ENCODE measurements at regions not wholly inside any gene's neighbourhood (a gene's known extent, or its start where the extent isn't known, plus 50 kb on each side); places are given as distances from the start of the nearest gene placed in this dataset.
A peak's percentile ranks its signal among the peaks of the same experiment; 100 is the strongest.
"Not testable (repeated sequence)": the region's sequence is repeated elsewhere in the genome, so short reads cannot be mapped to it uniquely, and the experiment has no call there.

- Histone ChIP-seq H3K36me3 (replicated peaks in 1 of 2; ENCODE audit: control insufficient read depth in 1 of 2, insufficient read depth in 2 of 2, low read length in 1 of 2) (no peaks in the 10 kb centered on the region), H3K4me2 (peak overlapping the region; percentile 64; the same call in 1 of the 2 replicates), H3K9ac (no peak overlapping the region), H3K27ac (ENCODE audit: low read depth in 2 of 2, low read length in 1 of 2) (no peak overlapping the region), H2AFZ (ENCODE audit: low read depth) (peak overlapping the region; percentile 76), H3K27me3 (ENCODE audit: insufficient read depth) (no peaks in the 10 kb centered on the region), H3K4me1 (ENCODE audit: control insufficient read depth in 1 of 2, insufficient read depth in 2 of 2, low read depth in 1 of 2, low read length in 1 of 2) (peaks cover 0 to 9% of the 10 kb centered on the region in 2 experiments; a peak in 1 of 4 replicates), H3K79me2 (ENCODE audit: insufficient read depth) (no peaks in the 10 kb centered on the region), H3F3A (replicated peaks; ENCODE audit: insufficient read depth) (no peaks in the 10 kb centered on the region), H3K9me3 (no peaks in the 10 kb centered on the region), H4K20me1 (ENCODE audit: insufficient read depth) (no peaks in the 10 kb centered on the region), H3K9me2 (no peaks in the 10 kb centered on the region), H3K4me3 (ENCODE audit: low read depth in 2 of 2, low read length in 1 of 2) (peak overlapping the region; percentile 42 to 51; a peak in 3 of 4 replicates)
- no peak for TF ChIP-seq USF2 (IDR thresholded peaks at IDR 0.05; ENCODE audit: borderline replicate concordance, low read depth, low read length)
- peak; percentile 84 for TF ChIP-seq SMC3 (IDR thresholded peaks at IDR 0.05; ENCODE audit: low read depth, low read length)
- no peak for TF ChIP-seq MEF2A (IDR thresholded peaks at IDR 0.05; ENCODE audit: borderline replicate concordance, low read depth)
- no peak for TF ChIP-seq RXRA (IDR thresholded peaks at IDR 0.05; ENCODE audit: borderline replicate concordance, low read depth)
- TF ChIP-seq JUND (IDR thresholded peaks at IDR 0.05) = no peak
- TF ChIP-seq RAD21 (IDR thresholded peaks at IDR 0.05; ENCODE audit: low read length) = peak; percentile 85
- TF ChIP-seq, protein P1, sequence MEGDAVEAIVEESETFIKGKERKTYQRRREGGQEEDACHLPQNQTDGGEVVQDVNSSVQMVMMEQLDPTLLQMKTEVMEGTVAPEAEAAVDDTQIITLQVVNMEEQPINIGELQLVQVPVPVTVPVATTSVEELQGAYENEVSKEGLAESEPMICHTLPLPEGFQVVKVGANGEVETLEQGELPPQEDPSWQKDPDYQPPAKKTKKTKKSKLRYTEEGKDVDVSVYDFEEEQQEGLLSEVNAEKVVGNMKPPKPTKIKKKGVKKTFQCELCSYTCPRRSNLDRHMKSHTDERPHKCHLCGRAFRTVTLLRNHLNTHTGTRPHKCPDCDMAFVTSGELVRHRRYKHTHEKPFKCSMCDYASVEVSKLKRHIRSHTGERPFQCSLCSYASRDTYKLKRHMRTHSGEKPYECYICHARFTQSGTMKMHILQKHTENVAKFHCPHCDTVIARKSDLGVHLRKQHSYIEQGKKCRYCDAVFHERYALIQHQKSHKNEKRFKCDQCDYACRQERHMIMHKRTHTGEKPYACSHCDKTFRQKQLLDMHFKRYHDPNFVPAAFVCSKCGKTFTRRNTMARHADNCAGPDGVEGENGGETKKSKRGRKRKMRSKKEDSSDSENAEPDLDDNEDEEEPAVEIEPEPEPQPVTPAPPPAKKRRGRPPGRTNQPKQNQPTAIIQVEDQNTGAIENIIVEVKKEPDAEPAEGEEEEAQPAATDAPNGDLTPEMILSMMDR (IDR thresholded peaks at IDR 0.05) = peak; percentile 91
- TF ChIP-seq FOSL2 (IDR thresholded peaks at IDR 0.05; ENCODE audit: borderline replicate concordance, low read depth) = peak; percentile 41; the same call in 1 of the 2 replicates
- no peak for TF ChIP-seq IRF3 (IDR thresholded peaks at IDR 0.05; ENCODE audit: low read depth, low read length)
- no peak for TF ChIP-seq FOXJ3 (CRISPR knock-in tag; IDR thresholded peaks at IDR 0.05)
- ChIA-PET CTCF (interaction anchor here (0.6 to 3.2 kb wide), 39 partner anchors 10 to 485 kb away, joined by 3 to 64 read pairs (median 4); partner anchors contain the start of gene ALX1), POLR2A (interaction anchor here (0.6 kb wide), 1 partner anchor 731 kb away, joined by 3 read pairs; no protein-coding TSS in a partner anchor)
- DNase-seq = peak; percentile 47
- 29% methylated on average over 15 of the region's 15 CpGs for WGBS (ENCODE audit: low lambda C conversion rate)
Measured at GRCh38 chr12:85468356-85469157, 188.5 kb downstream of the ALX1 start.

GRCh38 chr12:85469158-85470086 is 189.4 kb downstream of the ALX1 start:
- not testable (repeated sequence) for H3K27me3 ChIP-seq (ENCODE audit: insufficient read depth); H3K79me2 ChIP-seq (ENCODE audit: insufficient read depth); H3K4me1 ChIP-seq (ENCODE audit: control insufficient read depth in 1 of 2, insufficient read depth in 2 of 2, low read depth in 1 of 2, low read length in 1 of 2); H3K9me3 ChIP-seq; H3K9ac ChIP-seq; H3K36me3 ChIP-seq (replicated peaks in 1 of 2; ENCODE audit: control insufficient read depth in 1 of 2, insufficient read depth in 2 of 2, low read length in 1 of 2); H3F3A ChIP-seq (replicated peaks; ENCODE audit: insufficient read depth); H3K9me2 ChIP-seq; DNase-seq; H3K27ac ChIP-seq (ENCODE audit: low read depth in 2 of 2, low read length in 1 of 2); H4K20me1 ChIP-seq (ENCODE audit: insufficient read depth)
- ChIA-PET CTCF (interaction anchor here (0.6 to 3.2 kb wide), 33 partner anchors 10 to 485 kb away, joined by 3 to 64 read pairs (median 4); partner anchors contain the start of gene ALX1), POLR2A (interaction anchor here (0.6 kb wide), 1 partner anchor 730 kb away, joined by 3 read pairs; no protein-coding TSS in a partner anchor)
- peak overlapping the region; percentile 42 to 51; a peak in 1 of 4 replicates for H3K4me3 ChIP-seq (ENCODE audit: low read depth in 2 of 2, low read length in 1 of 2)
- peak overlapping the region; percentile 64; the same call in 1 of the 2 replicates for H3K4me2 ChIP-seq
- peak overlapping the region; percentile 76 for H2AFZ ChIP-seq (ENCODE audit: low read depth)
- 58% methylated on average over 5 of the region's 5 CpGs for WGBS (ENCODE audit: low lambda C conversion rate)

GRCh38 chr12:85475277-85475676 is 195.3 kb downstream of the ALX1 start:
- H3K27me3 ChIP-seq (ENCODE audit: insufficient read depth); H2AFZ ChIP-seq (ENCODE audit: low read depth); H3K27ac ChIP-seq (ENCODE audit: low read depth in 2 of 2, low read length in 1 of 2); H4K20me1 ChIP-seq (ENCODE audit: insufficient read depth); H3F3A ChIP-seq (replicated peaks; ENCODE audit: insufficient read depth); H3K4me2 ChIP-seq; H3K9me2 ChIP-seq; H3K4me3 ChIP-seq (ENCODE audit: low read depth in 2 of 2, low read length in 1 of 2); H3K36me3 ChIP-seq (replicated peaks in 1 of 2; ENCODE audit: control insufficient read depth in 1 of 2, insufficient read depth in 2 of 2, low read length in 1 of 2); H3K9me3 ChIP-seq; H3K4me1 ChIP-seq (ENCODE audit: control insufficient read depth in 1 of 2, insufficient read depth in 2 of 2, low read depth in 1 of 2, low read length in 1 of 2); H3K79me2 ChIP-seq (ENCODE audit: insufficient read depth); DNase-seq; H3K9ac ChIP-seq: not testable (repeated sequence)
- ChIA-PET CTCF (interaction anchor here (1.2 to 2.0 kb wide), 5 partner anchors 11 to 445 kb away, joined by 3 to 19 read pairs (median 6); no protein-coding TSS in a partner anchor), POLR2A (interaction anchor here (0.6 kb wide), 1 partner anchor 69 kb away, joined by 3 read pairs; no protein-coding TSS in a partner anchor)
- WGBS (ENCODE audit: low lambda C conversion rate) = 34% methylated on average over 1 of the region's 1 CpG
